ENCODE measurements at regions not wholly inside any gene's neighbourhood (a gene's known extent, or its start where the extent isn't known, plus 50 kb on each side); places are given as distances from the start of the nearest gene placed in this dataset.

- TF ChIP-seq EZH2 (conservative IDR thresholded peaks at IDR 0.05; ENCODE audit: low read depth, low read length) (no peak), POLR2AphosphoS5 (IDR thresholded peaks at IDR 0.05; ENCODE audit: low read depth, low read length) (no peak), CTCF (CRISPR knock-in tag; IDR thresholded peaks at IDR 0.05) (no peak), POLR2A (IDR thresholded peaks at IDR 0.05; ENCODE audit: insufficient read depth in 1 of 2, low read depth in 2 of 2, low read length in 2 of 2) (no peak), ZNF556 (CRISPR knock-in tag; IDR thresholded peaks at IDR 0.05; ENCODE audit: borderline replicate concordance) (no peak), ZFP1 (CRISPR knock-in tag; IDR thresholded peaks at IDR 0.05) (no peak), PAX8 (CRISPR knock-in tag; IDR thresholded peaks at IDR 0.05; ENCODE audit: borderline replicate concordance) (no peak), HMGXB4 (CRISPR knock-in tag; IDR thresholded peaks at IDR 0.05; ENCODE audit: borderline replicate concordance in 1 of 2, low read depth in 1 of 2) (no peak)
Observed at GRCh38 chr5:120354126-120354525, 110.0 kb upstream of the PRR16 start.

Measured in HepG2 (cell line).